Heart right ventricle (tissue), 16 donors: ENCODE measurements at regions not wholly inside any gene's neighbourhood (a gene's known extent, or its start where the extent isn't known, plus 50 kb on each side); places are given as distances from the start of the nearest gene placed in this dataset.

Experiments used
- ATAC-seq, 8 donors: fragments of 200-7000 bp; cut with Tn5 transposase; one replicate each; pipeline ENCODE4 v1.9.1; 2020; ENCODE audit warnings: mild to moderate bottlenecking in 8 of 8, moderate library complexity in 8 of 8, moderate number of reproducible peaks in 1 of 8
- DNase-seq, 2 donors: peaks; one replicate each; pipeline ENCODE4 v3.0.0-alpha.2; 2020
- H3K27ac ChIP-seq, 10 donors: fragments of 200-600 bp; sonication (generic) in 2 of 10; one replicate each; pipeline versions ENCODE4 v1.5.0 to v1.8.0; 2020 to 2022; ENCODE audit warnings: mild to moderate bottlenecking in 3 of 10
- H3K27me3 ChIP-seq, 7 donors: fragments of 200-600 bp; one replicate each; pipeline ENCODE4 v1.8.0; 2021 to 2022; ENCODE audit warnings: mild to moderate bottlenecking in 2 of 7
- H3K36me3 ChIP-seq, 9 donors: fragments of 200-600 bp; sonication (generic) in 1 of 9; one replicate each; pipeline versions ENCODE4 v1.5.0 to v1.8.0; 2020 to 2022; ENCODE audit warnings: mild to moderate bottlenecking in 2 of 9
- H3K4me1 ChIP-seq, 9 donors: fragments of 200-600 bp; sonication (generic) in 1 of 9; one replicate each; pipeline versions ENCODE4 v1.5.0 to v1.8.0; 2020 to 2022; ENCODE audit warnings: mild to moderate bottlenecking in 4 of 9
- H3K4me3 ChIP-seq, 10 donors: fragments of 200-600 bp; sonication (generic) in 2 of 10; one replicate each; pipeline versions ENCODE4 v1.5.0 to v1.8.0; 2020 to 2022; ENCODE audit warnings: mild to moderate bottlenecking in 7 of 10, moderate library complexity in 2 of 10
- H3K9me3 ChIP-seq, 11 donors: fragments of 200-600 bp in 10 of 11; sonication (generic) in 2 of 11; one replicate each; pipeline versions ENCODE4 v1.5.0 to v1.8.0; 2013 to 2022; ENCODE audit warnings: mild to moderate bottlenecking in 2 of 11, control low read depth in 1 of 11, moderate library complexity in 1 of 11
- CTCF ChIP-seq, 9 donors: fragments of 200-600 bp; sonication (generic) in 2 of 9; IDR thresholded peaks; one replicate each; pipeline versions ENCODE4 v1.5.0 to v1.8.0; 2021 to 2022; ENCODE audit warnings: antibody characterized with exemption in 9 of 9, mild to moderate bottlenecking in 5 of 9, moderate library complexity in 1 of 9
- WGBS, 2 donors: extraction: QIAGEN DNeasy Blood & Tissue Kit; methylation state at CpG; one replicate each; pipeline ENCODE4 v1.1.7; 2013; ENCODE audit warnings: inconsistent platforms in 1 of 2; 5-methylcytosine and 5-hydroxymethylcytosine counted together
- intact Hi-C, 10 donors: fragments of 100-400 bp; cut with DNase I; formaldehyde crosslinking; loops; one replicate each; pipeline versions ENCODE4 v1.11.1 to v1.14.2; 2022
- donor health status: Arrhythmogenic right ventricular cardiomyopathy.
- donor health status: ischemic (EF 13 %, LVEDD 7.1; RV severe dilation, severe dysfunction).
- donor health status: healthy with polysubstance abuse.
- donor health status: DM: no; HTN: yes; CAD: no.
- donor health status: DM: no; HTN: no; CAD: no.
- donor health status: ischemic (EF 25% LVEDD 6.9; RV normal size, moderate dysfunction).
- donor health status: ischemic (EF 25% LVEDD 5.7; RV mildly dilated, moderate dysfunction).
- donor health status: healthy.
- donor health status: DM: yes; HTN: yes; CAD: no.
- donor health status: Ischemic cardiomyopathy.
- donor health status: ischemic (EF 35%, LVEDD 5.7; RV mildly dilated, moderate dysfunction).
- donor health status: nonischemic (EF 11% LVEDD 7.7; RV severe dilation, severe dysfunction).
- donor health status: DM: yes; HTN: yes; CAD: no.
- donor health status: PGD.
- donor health status: ischemic (EF 29% LVEDD 5.4; RV normal size, mild dysfunction).
- donor health status: nonischemic (EF 23%, LVEDD 6.1; RV moderate dilation, normal function).

DNA sequence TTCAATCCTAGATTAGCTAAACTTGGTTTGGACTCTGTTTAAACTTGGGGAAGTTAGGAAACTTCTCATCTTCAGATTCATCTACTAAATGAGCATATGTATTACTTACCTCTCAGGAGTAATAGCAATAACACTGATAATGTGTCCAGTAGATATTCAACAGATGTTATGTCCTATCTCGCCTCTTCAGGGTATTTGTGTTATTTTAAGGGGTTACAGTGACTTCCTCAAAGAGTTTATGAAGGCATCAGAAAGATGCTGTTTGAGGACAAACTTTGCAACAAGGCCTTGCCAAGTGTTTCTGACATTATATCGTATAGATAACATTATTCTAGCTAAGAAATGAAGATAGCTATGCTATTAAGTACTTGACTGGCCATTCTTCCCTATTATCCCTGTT lies 522.3 kb downstream of the IGSF11 start:
- no peaks in the 10 kb centered on the region for H3K36me3 ChIP-seq
- intact Hi-C loops = no loop called here
- WGBS, 2 donors = 58 to 64% methylated on average over 2 of the region's 2 CpGs
- no peak for TF ChIP-seq CTCF (IDR thresholded peaks at IDR 0.05)
- no peak for ATAC-seq
- H3K4me3 ChIP-seq = no peak overlapping the region
- peaks cover 0 to 6% (median 0%) of the 10 kb centered on the region in 11 donors for H3K9me3 ChIP-seq
- no peak for DNase-seq
- H3K4me1 ChIP-seq = no peaks in the 10 kb centered on the region
- H3K27me3 ChIP-seq = no peaks in the 10 kb centered on the region
- H3K27ac ChIP-seq = no peak overlapping the region

GRCh38 chr3:118525077-118525476 lies 509.6 kb downstream of the IGSF11 start:
- TF ChIP-seq CTCF (IDR thresholded peaks at IDR 0.05) = no peak
- no peak for ATAC-seq
- Histone ChIP-seq H3K4me1 (no peaks in the 10 kb centered on the region), H3K27ac (no peak overlapping the region), H3K4me3 (no peak overlapping the region), H3K27me3 (no peaks in the 10 kb centered on the region), H3K9me3 (peaks cover 0 to 7% (median 0%) of the 10 kb centered on the region in 11 donors), H3K36me3 (no peaks in the 10 kb centered on the region)
- no peak for DNase-seq
- intact Hi-C loops = no loop called here
- WGBS, 2 donors = 72 to 74% methylated on average over 3 of the region's 3 CpGs

DNA sequence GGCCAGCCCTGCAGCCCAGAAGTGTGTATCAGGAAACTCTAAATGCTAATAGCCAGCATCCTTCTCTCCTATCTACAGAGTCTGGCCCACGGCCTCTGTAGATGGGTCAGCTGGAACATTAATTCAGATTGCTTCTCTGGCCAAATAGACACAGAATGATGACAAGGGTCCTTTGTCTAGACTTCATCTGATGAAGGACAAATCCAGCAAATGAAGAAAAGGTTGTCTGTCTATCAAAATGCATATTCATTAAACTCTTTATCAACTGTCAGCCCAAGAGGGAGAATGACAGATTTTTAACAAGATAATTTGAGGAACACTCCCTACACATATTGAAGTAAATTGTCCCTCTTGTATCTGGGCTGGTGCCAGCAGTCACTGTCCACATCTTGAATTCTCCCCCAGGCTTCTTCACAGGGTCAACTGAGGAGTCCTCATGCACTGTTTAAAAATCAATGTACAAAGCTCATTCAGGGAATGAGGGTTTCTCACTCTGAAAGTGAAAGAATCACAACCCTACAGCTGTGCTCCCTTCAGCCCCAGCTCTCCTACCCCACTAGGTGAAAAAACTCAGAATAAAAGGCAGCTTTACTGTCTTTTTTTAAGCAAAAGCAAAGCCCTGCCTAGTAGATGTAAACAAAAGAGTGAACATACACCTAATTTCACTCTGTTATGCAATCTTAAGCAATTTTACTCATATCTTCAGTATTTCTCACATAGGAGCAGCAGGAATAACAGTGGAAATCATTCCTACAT lies 507.7 kb downstream of the IGSF11 start:
- H3K27me3 ChIP-seq = no peaks in the 10 kb centered on the region
- no peak for TF ChIP-seq CTCF (IDR thresholded peaks at IDR 0.05)

GRCh38 chr3:118527514-118528044 lies 507.1 kb downstream of the IGSF11 start:
- no peak for DNase-seq
- intact Hi-C loops = no loop called here
- Histone ChIP-seq H3K27ac (no peak overlapping the region), H3K4me1 (no peaks in the 10 kb centered on the region), H3K36me3 (no peaks in the 10 kb centered on the region), H3K9me3 (peaks cover 0 to 7% (median 0%) of the 10 kb centered on the region in 11 donors), H3K27me3 (no peaks in the 10 kb centered on the region), H3K4me3 (no peak overlapping the region)
- no peak for ATAC-seq
- no peak for TF ChIP-seq CTCF (IDR thresholded peaks at IDR 0.05)

More for the DNA sequence above, 507.7 kb downstream of the IGSF11 start:
- WGBS, 2 donors = 68 to 78% methylated on average over 1 of the region's 1 CpG
- no peak overlapping the region for H3K27ac ChIP-seq
- ATAC-seq (no peak), DNase-seq (no peak)
- H3K9me3 ChIP-seq = peaks cover 0 to 7% (median 0%) of the 10 kb centered on the region in 11 donors
- H3K4me1 ChIP-seq = no peaks in the 10 kb centered on the region
- intact Hi-C loops = no loop called here
- H3K4me3 ChIP-seq = no peak overlapping the region
- no peaks in the 10 kb centered on the region for H3K36me3 ChIP-seq
